HepG2 (cell line): ENCODE measurements at regions not wholly inside any gene's neighbourhood (a gene's known extent, or its start where the extent isn't known, plus 50 kb on each side); places are given as distances from the start of the nearest gene placed in this dataset.

Source experiments
- ATAC-seq: fragments of 200-7000 bp; cut with Tn5 transposase; 3 replicates; pipeline ENCODE4 v1.9.1; 2020; ENCODE audit warnings: mild to moderate bottlenecking, moderate library complexity
- BruUV-seq: library from RNA; stranded (reverse); fragments of 400-500 nt; replicated peaks from 2 replicates; lab custom pipeline; 2021; lab: Mats Ljungman, UMichigan
- CTCF ChIA-PET: fragments of 300-600 bp; formaldehyde crosslinking; extraction: SDS; loops from one replicate; lab custom pipeline; 2021; ENCODE audit warnings: low total read pairs, inconsistent platforms, low intra/inter-chr PET ratio; lab: Yijun Ruan, JAX
- POLR2A ChIA-PET: fragments of 350-600 bp; sonication (Branson Sonifier 250); formaldehyde crosslinking; loops from one replicate; lab custom pipeline; 2020; ENCODE audit warnings: antibody characterized with exemption, inconsistent platforms; lab: Yijun Ruan, JAX
- DNase-seq: peaks from one replicate; pipeline ENCODE4 v3.0.0-alpha.2; 2015; ENCODE audit warnings: low spot score
- FAIRE-seq: peaks from 3 replicates; lab custom pipeline; 2011; peaks lifted over from hg19 to GRCh38; lab: Jason Lieb, UNC
- H2AFZ ChIP-seq: one replicate; pipeline ENCODE4 v1.6.1; 2011; ENCODE audit warnings: low read length, inconsistent platforms
- H3K27ac ChIP-seq: fragments of 300-600 bp; 3 replicates; pipeline ENCODE4 v1.8.0; 2011; ENCODE audit warnings: mixed run types, mild to moderate bottlenecking, mixed read lengths, low read length, inconsistent platforms; ENCODE audit not compliant: insufficient read depth; ENCODE audit errors: extremely low read length
- H3K27me3 ChIP-seq, 2 experiments: fragments of 200-600 bp in 1 of 2; 2 replicates in 1 of 2; 3 replicates in 1 of 2; pipeline versions ENCODE4 v1.6.0 to v1.8.0; 2011; ENCODE audit warnings: low read length in 2 of 2, mild to moderate bottlenecking in 2 of 2, moderate library complexity in 2 of 2, inconsistent platforms in 1 of 2; ENCODE audit not compliant: insufficient read depth in 2 of 2, control insufficient read depth in 1 of 2
- H3K36me3 ChIP-seq, 2 experiments: fragments of 200-600 bp in 1 of 2; replicated peaks in 1 of 2; 2 replicates in 1 of 2; 3 replicates in 1 of 2; pipeline versions ENCODE4 v1.5.1 to v1.8.0; 2011; ENCODE audit warnings: low read length in 2 of 2, inconsistent platforms in 1 of 2; ENCODE audit not compliant: insufficient read depth in 2 of 2, control insufficient read depth in 1 of 2
- H3K4me1 ChIP-seq: 2 replicates; pipeline ENCODE4 v1.5.1; 2012; ENCODE audit warnings: low read length, inconsistent platforms; ENCODE audit not compliant: insufficient read depth
- H3K4me2 ChIP-seq: 2 replicates; pipeline ENCODE4 v1.6.0; 2011; ENCODE audit warnings: low read depth, low read length, inconsistent platforms
- H3K4me3 ChIP-seq, 3 experiments: fragments of 200-600 bp in 1 of 3; sonication (generic), shearing (Covaris generic) in 1 of 3; replicated peaks in 1 of 3; 2 replicates each; pipeline ENCODE4 v1.5.1; 2011 to 2016; ENCODE audit warnings: low read length in 3 of 3, inconsistent platforms in 2 of 3, low read depth in 2 of 3, mild to moderate bottlenecking in 2 of 3, control low read depth in 1 of 3, mixed read lengths in 1 of 3; ENCODE audit not compliant: insufficient read depth in 1 of 3
- H3K79me2 ChIP-seq: one replicate; pipeline ENCODE4 v1.6.1; 2011; ENCODE audit warnings: low read length, inconsistent platforms; ENCODE audit not compliant: insufficient read depth
- H3K9ac ChIP-seq: 2 replicates; pipeline ENCODE4 v1.6.0; 2011; ENCODE audit warnings: mild to moderate bottlenecking, low read depth, low read length, inconsistent platforms; ENCODE audit not compliant: insufficient read depth
- H3K9me3 ChIP-seq: 2 replicates; pipeline ENCODE4 v1.5.1; 2012; ENCODE audit warnings: mild to moderate bottlenecking, low read length
- H4K20me1 ChIP-seq: 2 replicates; pipeline ENCODE4 v1.6.0; 2011; ENCODE audit warnings: inconsistent platforms, mild to moderate bottlenecking, low read length, moderate library complexity; ENCODE audit not compliant: insufficient read depth
- AFF4 ChIP-seq: sonication (generic); formaldehyde crosslinking; IDR thresholded peaks from 2 replicates; pipeline ENCODE4 v1.4.0; 2020; ENCODE audit warnings: missing genetic modification reagents
- GMEB2 ChIP-seq: IDR thresholded peaks from 2 replicates; pipeline ENCODE4 v1.6.1; 2016; ENCODE audit warnings: missing biosample characterization, missing genetic modification reagents, low read depth
- HHEX ChIP-seq: IDR thresholded peaks from 2 replicates; pipeline ENCODE4 v1.6.1; 2016; ENCODE audit warnings: control low read depth
- KAT2B ChIP-seq: fragments of 150-350 bp; IDR thresholded peaks from 2 replicates; pipeline ENCODE4 v1.6.1; 2014; ENCODE audit warnings: low read depth, low read length, borderline replicate concordance
- PAX8 ChIP-seq: sonication (generic); formaldehyde crosslinking; IDR thresholded peaks from 2 replicates; pipeline ENCODE4 v1.8.0; 2022; ENCODE audit warnings: mild to moderate bottlenecking, missing genetic modification reagents, borderline replicate concordance
- RARA ChIP-seq: IDR thresholded peaks from 2 replicates; pipeline ENCODE4 v1.6.1; 2016; ENCODE audit warnings: missing genetic modification reagents, missing compliant biosample characterization
- SMAD9 ChIP-seq: sonication (generic); formaldehyde crosslinking; IDR thresholded peaks from 2 replicates; pipeline ENCODE4 v1.5.1; 2020; ENCODE audit warnings: mild to moderate bottlenecking, missing genetic modification reagents
- THAP8 ChIP-seq: sonication (generic); formaldehyde crosslinking; IDR thresholded peaks from 2 replicates; pipeline ENCODE4 v1.5.1; 2020; ENCODE audit warnings: missing genetic modification reagents, mild to moderate bottlenecking, borderline replicate concordance
- XBP1 ChIP-seq: sonication (generic); formaldehyde crosslinking; IDR thresholded peaks from 2 replicates; pipeline ENCODE4 v1.5.0; 2020; ENCODE audit warnings: missing genetic modification reagents
- ZBTB49 ChIP-seq: sonication (generic); formaldehyde crosslinking; IDR thresholded peaks from 2 replicates; pipeline ENCODE4 v1.4.0; 2020; ENCODE audit warnings: missing genetic modification reagents, borderline replicate concordance
- ZBTB8A ChIP-seq: sonication (generic); formaldehyde crosslinking; IDR thresholded peaks from 2 replicates; pipeline ENCODE4 v1.4.0; 2020; ENCODE audit warnings: mild to moderate bottlenecking, low read depth, missing genetic modification reagents, borderline replicate concordance
- ZNF230 ChIP-seq: sonication (generic); formaldehyde crosslinking; IDR thresholded peaks from 2 replicates; pipeline ENCODE4 v1.4.0; 2020; ENCODE audit warnings: mild to moderate bottlenecking, missing genetic modification reagents
- ZNF629 ChIP-seq: sonication (generic); formaldehyde crosslinking; conservative IDR thresholded peaks from 2 replicates; pipeline ENCODE4 v1.5.0; 2020; ENCODE audit warnings: missing genetic modification reagents
- ZNF672 ChIP-seq: sonication (generic); formaldehyde crosslinking; IDR thresholded peaks from 2 replicates; pipeline ENCODE4 v1.8.1; 2022; ENCODE audit warnings: missing genetic modification reagents
- ZNF841 ChIP-seq: sonication (generic); formaldehyde crosslinking; IDR thresholded peaks from 2 replicates; pipeline ENCODE4 v1.8.1; 2023; ENCODE audit warnings: missing genetic modification reagents, borderline replicate concordance
- ZSCAN12 ChIP-seq: sonication (generic); formaldehyde crosslinking; IDR thresholded peaks from 2 replicates; pipeline ENCODE4 v1.9.0; 2021; ENCODE audit warnings: mild to moderate bottlenecking, missing genetic modification reagents
- WGBS: methylation state at CpG from one replicate; pipeline ENCODE4 v1.1.6; 2017; ENCODE audit warnings: low lambda C conversion rate; 5-methylcytosine and 5-hydroxymethylcytosine counted together
- in situ Hi-C: cut with HindIII; loops from 2 replicates; pipeline ENCODE4 v1.10.0; 2017; ENCODE audit warnings: low pct_unique_long_range_greater_than_20kb; ENCODE audit not compliant: extremely low pct_ligation_motif_present
- intact Hi-C: fragments of 100-400 bp; cut with micrococcal nuclease; formaldehyde crosslinking; loops from one replicate; pipeline ENCODE4 v1.10.0; 2022; ENCODE audit not compliant: unreplicated experiment

- no TSS peak for BruUV-seq
- H3K9me3 ChIP-seq: peaks cover 39% of the 10 kb centered on the region
- H3K4me3 ChIP-seq: no peak overlapping the region
- no peaks in the 10 kb centered on the region for H3K27me3 ChIP-seq
- TF ChIP-seq PAX8 (CRISPR knock-in tag) (no peak), RARA (CRISPR knock-in tag) (no peak), SMAD9 (CRISPR knock-in tag) (no peak), ZBTB8A (CRISPR knock-in tag) (no peak), XBP1 (no peak), ZNF672 (CRISPR knock-in tag) (no peak), ZNF629 (CRISPR knock-in tag) (no peak), KAT2B (no peak), ZSCAN12 (CRISPR knock-in tag) (no peak), HHEX (CRISPR knock-in tag) (no peak), AFF4 (CRISPR knock-in tag) (no peak), GMEB2 (no peak), ZNF230 (CRISPR knock-in tag) (no peak), ZBTB49 (CRISPR knock-in tag) (no peak), THAP8 (no peak), ZNF841 (CRISPR knock-in tag) (no peak)
- WGBS: 0% methylated on average over 1 of the region's 1 CpG
- no peaks in the 10 kb centered on the region for H3K79me2 ChIP-seq
- DNase-seq (no peak), ATAC-seq (no peak), FAIRE-seq (no peak)
- H3K36me3 ChIP-seq: no peaks in the 10 kb centered on the region
- POLR2A ChIA-PET: no interaction called here
- no peak overlapping the region for H2AFZ ChIP-seq
- H3K4me1 ChIP-seq: no peaks in the 10 kb centered on the region
- in situ Hi-C loops: no loop called here
- H4K20me1 ChIP-seq: no peaks in the 10 kb centered on the region
- CTCF ChIA-PET: no interaction called here
- H3K9ac ChIP-seq: no peak overlapping the region
- intact Hi-C loops: no loop called here
- no peak overlapping the region for H3K4me2 ChIP-seq
- H3K27ac ChIP-seq: no peak overlapping the region
Observed at GRCh38 chrX:143800150-143800549, 79.6 kb upstream of the SPANXN2 start.
